H1 (cell line): ENCODE measurements at regions not wholly inside any gene's neighbourhood (a gene's known extent, or its start where the extent isn't known, plus 50 kb on each side); places are given as distances from the start of the nearest gene placed in this dataset.

Experiments used
- EGR1 ChIP-seq: IDR thresholded peaks from 2 replicates; pipeline ENCODE4 v1.6.1; 2011; ENCODE audit warnings: low read depth, low read length, borderline replicate concordance
- SIX5 ChIP-seq: IDR thresholded peaks from 2 replicates; pipeline ENCODE4 v1.6.1; 2011; ENCODE audit warnings: mild to moderate bottlenecking, low read depth, low read length
- SRF ChIP-seq: IDR thresholded peaks from 2 replicates; pipeline ENCODE4 v1.6.1; 2011; ENCODE audit warnings: mild to moderate bottlenecking, low read depth, low read length, moderate library complexity
- SUZ12 ChIP-seq: fragments of 200-600 bp; sonication (generic); IDR thresholded peaks from 2 replicates; pipeline ENCODE4 v1.6.1; 2012; ENCODE audit warnings: mild to moderate bottlenecking, inconsistent platforms, low read length, moderate library complexity, mixed read lengths

DNA sequence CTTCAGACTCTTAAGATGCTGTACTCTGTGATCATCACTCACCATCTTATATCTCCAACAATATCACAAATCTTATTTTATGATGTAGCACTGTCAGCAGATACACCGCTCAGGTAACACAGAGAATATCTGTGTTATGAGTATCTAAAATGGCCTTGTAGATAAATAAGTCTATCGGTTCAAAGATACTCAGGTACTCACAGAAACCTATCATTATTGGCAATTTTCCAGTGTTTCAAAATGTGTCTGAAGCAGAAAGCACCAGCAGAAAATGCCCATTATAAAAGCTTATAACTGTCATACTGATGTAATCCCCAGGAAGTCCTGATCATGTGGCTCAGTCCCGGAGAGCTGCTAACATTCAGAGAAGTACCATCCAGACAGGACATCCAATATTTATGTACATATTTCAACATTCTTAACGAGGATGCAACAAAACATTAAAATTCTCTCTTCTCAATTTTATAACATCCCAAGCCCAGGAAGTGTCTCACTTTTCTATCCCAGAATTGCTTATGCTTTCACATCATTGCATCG, 190.7 kb upstream of the LMNTD1 start (continued):
- TF ChIP-seq EGR1 (no peak), SIX5 (no peak), SUZ12 (no peak), SRF (no peak)
